GM03348 (cell line): ENCODE measurements at regions not wholly inside any gene's neighbourhood (a gene's known extent, or its start where the extent isn't known, plus 50 kb on each side); places are given as distances from the start of the nearest gene placed in this dataset.

Experiments
- DNase-seq: peaks from one replicate; pipeline ENCODE4 v3.0.0; 2012; ENCODE audit warnings: low spot score

DNA sequence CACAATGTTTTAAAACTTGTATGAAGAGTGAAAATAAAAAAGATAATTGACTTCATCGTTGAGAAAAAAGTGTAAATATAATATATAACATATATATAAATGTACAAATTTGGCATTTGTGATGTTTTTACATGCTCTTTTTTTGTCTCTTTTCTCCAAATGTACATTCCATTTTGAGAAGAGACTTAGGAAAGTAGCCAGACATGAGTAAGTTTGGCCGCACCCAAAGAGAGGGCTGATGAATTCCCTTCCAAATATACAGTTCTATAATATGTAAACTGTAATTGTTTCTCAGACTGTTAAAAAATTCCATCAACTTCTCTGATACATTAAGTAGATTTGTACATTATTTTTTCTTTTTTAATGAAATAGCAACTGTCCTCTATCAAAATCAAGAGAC is 193.2 kb upstream of the MAP3K1 start:
- no peak for DNase-seq

DNA sequence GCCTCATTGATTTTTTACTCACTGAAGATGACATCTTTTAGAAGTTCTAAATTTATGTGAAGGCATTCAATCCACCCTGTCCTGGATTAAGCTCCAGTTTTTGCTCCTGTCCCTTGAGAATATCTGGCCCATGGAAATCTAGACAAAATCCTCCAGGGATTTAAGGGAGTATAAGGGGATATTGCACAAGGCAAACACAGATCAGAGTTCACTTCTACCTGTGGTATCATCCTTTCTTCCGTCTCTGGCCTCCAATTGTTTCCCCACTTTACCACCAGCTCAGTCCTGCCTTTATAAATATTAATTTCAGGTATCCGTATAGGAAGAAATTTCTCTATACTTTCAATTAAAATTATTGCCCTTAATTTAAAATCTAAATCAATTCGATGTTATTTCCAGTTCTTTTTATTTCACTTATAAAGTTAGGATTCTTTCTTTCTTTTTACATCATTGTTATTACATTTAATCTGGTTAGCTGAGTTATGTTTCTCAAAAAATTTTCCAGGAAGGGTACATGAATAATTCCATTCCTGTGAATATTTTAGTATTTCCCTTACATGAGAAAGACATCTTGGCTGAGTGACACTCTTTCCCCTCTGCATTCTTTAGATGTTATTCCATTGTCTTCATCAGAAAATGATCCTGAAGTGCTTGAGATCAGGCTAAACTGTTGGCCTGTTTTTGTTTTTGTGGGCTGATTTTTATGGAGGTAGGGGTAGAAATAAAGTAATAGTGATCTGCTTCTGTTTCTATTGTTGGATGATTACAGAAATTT is 194.3 kb upstream of the MAP3K1 start:
- DNase-seq: peak; percentile 60

DNA sequence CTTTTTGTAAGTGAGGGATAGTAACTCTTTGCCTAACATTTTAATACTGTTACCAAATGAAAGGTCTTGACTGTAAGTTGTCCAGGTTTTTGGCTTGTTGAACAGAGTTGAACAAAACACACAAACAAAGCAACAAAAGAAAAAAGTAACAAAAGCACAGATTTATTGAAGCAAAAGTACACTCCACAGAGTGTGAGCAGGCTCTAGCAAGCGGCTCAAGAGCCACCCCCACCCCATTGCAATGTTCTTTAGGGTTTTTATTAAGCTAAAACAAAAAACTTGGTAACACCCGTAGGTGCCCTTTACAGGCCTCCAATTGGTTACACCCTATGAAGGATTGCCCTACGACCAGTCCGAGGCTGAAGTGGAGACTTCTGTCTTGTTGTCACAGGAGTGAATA is 197.4 kb upstream of the MAP3K1 start:
- no peak for DNase-seq

DNA sequence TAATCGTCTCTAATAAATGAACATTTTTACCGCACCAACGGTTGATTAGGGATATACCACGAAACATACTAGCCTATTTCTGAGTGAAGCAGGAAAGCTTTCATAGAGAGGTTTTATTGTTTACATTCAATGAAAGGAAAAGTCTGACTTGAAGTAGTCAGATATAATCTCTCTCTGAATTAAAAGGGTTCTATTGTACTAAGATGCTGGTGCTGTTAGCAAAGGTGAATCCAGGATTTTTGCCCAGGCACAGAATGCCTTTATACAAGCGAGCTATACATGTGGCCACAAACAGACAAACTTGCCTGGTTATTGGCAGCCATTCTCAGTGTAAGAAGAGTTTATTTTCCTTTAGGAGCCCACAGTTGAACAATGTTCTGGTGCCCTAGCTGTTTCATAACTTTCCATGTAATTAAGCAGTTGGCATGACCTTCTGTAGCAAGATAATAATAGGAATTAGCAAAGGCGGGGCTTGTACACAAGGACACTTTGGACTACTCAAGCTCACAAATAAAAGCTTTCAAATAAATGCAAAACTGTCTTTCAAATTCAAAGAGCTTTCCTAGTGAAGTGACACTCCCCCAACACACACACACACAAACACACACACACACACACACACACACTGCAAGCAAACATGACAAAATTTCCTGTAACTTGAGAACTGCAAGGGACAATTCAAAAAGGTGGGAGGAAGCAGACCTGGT is 198.7 kb upstream of the MAP3K1 start:
- no peak for DNase-seq

DNA sequence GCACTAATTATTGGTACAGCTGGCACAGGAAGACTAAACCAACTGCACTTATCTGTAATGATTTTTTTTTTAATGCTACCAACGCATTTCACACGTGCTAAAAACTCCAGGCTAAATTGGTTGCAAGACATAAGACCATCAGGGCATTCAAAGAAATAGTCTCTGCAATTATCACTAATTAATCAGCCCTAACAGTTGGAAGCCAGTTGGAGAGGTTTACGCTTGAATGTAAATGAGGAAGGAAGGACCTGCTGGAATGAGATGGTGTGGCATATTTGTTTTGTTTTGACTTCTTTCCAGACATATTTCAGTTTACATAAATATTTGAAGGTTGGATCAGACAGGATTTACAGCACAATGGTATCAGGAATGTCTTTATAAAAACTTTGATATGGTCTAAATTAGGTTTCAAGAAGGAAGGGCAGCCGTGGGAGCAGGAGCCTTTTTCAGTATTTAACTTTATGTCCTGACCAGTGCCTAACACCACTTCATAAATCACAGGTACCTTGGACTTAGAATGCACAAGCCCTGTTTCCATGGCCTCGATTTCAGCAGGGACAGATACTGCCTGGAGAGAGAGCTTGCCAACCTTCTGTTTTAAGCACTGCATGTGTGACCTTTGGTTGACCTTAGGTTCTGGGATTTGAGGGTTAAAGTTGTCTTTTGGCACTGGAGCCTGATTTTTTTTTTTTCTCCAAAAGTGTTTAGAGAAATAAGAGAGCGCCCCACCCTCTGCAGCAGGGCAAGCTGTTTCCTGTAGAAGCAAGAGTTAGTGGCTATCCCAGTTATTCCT is 199.8 kb upstream of the MAP3K1 start:
- no peak for DNase-seq

DNA sequence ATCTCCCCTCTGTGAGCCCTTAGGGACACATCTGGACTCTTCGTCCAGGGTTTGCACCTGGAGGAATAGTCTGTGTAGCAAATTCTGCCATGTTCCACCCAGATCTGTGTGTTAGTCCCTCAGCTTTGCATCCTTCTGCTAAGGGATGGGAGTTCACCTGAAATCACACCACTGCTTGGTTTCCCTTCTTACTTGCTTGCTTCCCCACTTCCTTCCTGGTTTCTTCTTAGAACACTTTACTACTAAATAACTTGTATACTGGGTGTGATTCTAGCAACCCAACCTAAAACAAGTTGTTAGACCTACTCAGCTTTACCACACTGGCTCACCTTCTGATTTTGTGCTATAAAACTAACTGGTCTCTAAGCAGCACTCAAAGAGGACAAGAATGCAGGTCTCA is 202.6 kb upstream of the MAP3K1 start:
- no peak for DNase-seq

DNA sequence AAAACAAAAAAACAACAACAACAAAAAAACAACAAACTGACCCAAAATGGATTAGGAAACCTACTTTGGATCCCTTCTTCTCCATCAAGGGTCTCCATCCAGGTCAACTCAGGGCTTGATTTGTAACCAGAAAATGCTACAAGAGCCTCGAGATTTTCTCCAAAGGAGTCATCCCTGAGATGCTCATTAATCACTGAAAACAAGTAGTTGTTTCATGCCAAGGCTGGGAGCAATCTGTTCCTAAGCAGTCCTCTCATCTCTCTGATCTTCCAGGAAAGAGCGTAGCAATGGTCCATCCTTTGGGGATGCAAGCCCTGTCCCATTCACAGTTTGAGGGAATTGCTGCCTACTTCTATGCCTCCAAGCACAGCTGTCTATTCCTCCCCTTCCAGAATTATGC is 203.0 kb upstream of the MAP3K1 start:
- DNase-seq: no peak

DNA sequence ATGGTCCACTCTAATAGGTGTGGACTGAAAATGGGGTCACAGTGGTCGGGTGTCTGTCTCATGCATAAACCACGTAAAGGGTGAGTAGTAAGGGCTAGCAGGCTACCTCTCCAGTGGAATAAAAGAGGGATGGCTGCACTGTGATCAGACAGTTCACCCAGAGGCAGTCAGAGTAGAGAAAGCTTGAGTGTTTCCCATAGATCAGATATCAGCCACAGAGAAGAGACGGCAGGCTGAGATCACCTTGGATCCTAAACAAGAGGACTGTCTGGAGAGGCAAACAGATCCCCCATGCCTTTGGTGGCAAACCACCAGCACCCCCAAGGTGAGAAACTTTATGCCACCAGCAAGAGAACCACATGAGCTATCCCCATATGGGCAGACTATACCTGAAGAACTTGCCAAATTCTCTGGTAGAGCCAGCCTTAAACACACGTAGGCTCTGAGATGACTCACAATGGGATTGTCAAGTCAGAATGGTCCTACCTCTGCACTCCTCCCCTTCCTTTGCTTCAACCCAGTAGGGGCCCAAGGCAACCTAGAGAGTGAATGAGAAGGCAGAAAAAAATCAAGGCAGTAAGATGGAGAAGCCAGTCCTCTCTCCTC is 205.2 kb upstream of the MAP3K1 start:
- DNase-seq: no peak

DNA sequence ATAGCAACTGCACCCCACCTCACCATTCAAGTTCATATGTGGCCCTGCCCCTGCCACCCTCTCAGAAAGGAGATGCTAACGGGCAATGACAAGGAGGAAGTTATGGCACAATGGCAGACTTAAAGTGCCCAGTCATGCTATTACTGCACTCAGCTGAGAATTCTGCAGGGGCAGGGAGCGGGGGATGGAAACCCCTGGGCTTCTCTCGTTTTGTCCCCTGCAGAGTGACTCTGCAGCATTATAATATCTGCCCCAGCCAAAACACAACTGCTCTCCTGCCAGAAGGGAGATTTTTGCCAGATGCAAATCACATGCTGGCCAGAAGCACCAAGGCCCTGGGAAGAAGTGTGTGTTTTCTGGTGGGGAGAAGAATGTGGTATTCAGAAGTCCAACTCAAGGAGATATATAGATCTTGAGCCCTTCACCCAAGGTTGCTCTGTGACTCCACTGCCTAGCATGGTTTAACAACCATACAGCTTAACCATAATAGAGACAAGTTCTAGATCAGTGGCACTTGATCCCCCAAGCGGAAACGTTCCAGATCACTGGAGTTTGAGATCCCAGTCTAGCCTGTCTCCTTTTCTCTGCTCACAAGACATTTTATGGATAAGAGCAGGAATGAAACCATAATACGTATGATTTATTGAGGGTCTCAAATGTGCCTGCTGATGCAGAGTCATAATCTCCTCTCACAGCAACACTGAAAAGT is 207.0 kb upstream of the MAP3K1 start:
- DNase-seq: no peak

DNA sequence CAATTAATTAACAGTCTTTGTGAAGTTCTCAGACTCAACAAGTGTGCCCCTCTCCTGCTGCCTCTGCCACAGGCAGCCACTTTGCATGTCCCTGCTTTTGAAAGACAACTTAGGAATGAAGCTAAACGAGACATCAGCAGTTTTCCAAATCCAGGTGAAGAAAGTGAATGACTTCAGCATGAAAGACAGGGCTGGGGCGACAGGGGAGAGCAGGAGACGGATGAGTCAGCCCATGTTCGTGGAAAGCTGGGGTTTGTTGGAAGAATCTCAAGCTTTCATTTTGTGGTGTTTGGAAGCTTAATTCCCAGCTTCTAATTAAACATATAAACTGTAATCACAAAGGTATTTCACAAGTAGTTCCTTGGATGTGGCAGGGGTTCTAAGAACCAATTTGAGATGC is 207.8 kb upstream of the MAP3K1 start:
- no peak for DNase-seq

DNA sequence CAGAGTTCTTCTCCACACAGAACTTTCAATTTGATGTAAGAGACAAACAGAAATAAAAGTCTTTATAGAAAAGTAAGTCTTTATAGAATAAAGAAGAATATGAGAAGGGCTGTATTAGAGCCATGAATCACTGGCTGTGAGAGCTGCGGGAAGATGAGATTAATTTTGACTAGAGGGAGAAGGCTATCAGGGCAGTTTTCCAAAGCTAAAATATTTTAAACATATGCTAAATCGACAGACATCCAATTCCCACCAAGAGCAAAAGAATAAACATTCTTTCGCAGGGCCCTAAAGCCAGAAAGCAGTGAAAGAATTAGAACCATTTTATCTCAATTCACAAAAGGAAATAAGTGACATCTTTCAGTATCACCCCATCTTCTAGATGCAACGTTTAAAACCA is 208.3 kb upstream of the MAP3K1 start:
- no peak for DNase-seq

DNA sequence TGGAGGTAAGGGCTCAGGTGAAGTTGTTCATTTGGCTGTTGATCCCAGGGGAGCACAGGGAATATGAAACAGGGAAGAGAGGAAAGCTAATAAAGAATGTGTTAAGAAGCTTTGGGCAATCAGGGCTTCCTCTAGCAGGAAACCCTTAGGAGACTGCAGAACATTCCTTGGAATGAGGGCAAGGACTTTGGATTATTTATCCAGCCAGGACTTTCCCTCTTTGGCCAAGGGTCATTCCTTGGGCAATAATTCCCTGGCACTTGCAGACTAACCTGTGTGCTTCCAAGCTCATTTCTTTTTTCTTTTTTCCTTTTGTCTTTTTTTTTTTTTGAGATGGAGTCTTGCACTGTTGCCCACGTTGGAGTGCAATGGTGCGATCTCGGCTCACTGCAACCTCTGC is 209.2 kb upstream of the MAP3K1 start:
- no peak for DNase-seq

DNA sequence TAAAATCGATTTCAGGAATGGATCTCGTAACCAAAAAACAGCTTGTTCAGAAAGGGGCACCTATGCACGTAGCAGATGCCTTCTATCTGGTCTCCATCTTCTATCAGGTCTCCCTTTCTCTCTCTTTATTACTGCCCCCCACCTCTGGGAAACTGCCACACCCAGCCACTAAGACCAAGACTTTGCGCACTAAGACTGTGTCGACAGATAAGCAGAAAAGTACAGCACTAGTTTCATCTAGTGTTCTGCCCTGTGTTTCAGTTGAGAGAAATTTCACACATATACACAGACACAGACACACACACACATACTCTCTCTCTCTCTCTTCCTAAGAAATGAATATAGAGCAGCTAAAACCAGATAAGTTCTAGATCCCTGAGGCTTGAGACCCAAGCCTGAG is 210.1 kb upstream of the MAP3K1 start:
- no peak for DNase-seq

DNA sequence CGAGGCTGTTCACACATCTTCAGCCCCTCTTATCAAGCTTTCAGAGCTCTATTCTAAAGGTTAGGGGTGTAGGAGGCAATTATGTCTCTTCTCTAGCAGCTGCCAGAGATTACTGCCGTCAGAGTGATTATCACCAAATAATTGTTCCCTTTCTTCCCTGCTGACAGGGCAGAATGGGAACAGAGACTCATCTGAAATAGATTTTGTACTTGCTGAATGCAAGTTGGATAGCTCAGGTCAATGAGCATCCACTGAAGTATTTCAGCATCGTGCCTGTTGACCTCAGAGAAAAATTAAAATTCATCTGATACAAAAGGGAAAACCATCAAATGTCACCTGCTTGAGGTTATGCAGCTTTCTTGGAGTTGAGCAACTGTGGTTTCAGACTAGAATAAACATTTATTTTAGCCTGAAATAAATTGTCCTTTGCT is 213.7 kb upstream of the MAP3K1 start:
- DNase-seq: no peak

DNA sequence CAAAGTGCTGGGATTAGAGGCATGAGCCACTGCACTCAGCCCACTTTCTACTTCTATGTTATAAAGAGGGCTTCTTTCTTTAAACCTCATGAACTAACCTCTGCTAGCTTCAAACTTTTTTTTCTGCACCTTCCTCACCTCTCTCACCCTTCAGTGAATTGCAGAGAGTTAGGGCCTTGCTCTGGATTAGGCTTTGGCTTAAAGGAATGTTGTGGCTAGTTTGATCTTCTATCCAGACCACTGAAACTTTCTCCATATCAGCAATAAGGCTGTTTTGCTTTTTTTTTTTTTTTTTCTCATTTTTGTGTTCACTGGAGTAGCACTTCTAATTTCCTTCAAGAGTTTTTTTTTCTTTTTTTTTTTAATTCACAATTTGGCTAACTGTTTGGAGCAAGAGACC is 216.4 kb upstream of the MAP3K1 start:
- no peak for DNase-seq

DNA sequence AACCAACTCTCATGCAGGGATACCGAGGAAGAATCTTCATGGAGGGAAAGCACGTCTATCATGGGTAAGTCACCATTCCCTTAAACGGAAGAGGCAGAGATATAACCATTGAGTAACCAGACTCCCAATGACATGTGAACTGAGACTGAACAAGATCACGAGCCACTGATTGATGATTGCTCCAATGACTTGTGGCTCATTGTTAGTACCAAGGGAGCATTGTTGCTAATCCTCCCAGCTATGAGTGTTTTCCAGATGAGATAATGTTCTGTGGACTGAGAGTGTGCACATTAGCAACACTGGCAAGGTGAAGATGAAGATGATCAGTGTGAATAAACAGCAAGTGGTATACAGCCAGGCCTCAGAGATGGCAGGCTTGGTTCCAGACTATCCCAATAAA is 219.2 kb upstream of the MAP3K1 start:
- no peak for DNase-seq

DNA sequence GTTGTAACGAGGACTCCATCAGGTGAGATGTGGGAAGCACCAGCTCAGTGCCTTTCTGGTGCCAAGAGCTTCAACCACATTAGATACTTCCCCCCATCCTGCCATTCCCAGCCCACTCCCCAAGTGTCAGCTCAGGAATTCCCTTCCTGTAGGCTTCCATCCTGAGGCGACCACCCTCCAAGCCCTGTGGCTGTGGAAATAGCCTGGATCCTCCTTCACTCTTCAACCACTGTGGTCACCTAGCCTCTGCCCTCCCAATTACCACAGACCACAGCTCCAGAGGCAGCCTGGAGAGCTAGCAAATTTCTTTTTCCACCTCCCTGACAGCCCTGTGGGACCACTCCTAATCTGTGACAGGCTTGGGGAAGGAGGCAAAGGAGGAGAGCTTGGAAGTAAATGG is 219.8 kb upstream of the MAP3K1 start:
- no peak for DNase-seq

DNA sequence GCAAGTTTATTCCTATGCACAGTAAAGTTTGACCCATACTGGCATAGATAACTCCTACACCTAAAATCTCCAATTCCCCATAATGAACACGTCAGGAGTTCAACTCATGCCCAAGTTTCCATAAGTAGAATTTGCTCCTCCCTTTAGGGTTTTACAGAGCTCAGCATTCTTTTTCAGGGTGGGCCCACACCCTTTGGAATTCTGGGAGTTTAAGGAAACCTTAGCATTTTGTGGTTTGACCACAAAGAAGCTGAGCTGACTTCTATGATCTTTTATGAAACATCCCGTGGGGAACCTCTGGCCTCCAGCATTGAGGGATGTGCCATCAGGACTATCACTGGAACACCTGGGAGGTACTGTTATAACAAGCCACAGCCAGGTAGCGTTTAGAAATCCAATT is 220.6 kb upstream of the MAP3K1 start:
- no peak for DNase-seq

DNA sequence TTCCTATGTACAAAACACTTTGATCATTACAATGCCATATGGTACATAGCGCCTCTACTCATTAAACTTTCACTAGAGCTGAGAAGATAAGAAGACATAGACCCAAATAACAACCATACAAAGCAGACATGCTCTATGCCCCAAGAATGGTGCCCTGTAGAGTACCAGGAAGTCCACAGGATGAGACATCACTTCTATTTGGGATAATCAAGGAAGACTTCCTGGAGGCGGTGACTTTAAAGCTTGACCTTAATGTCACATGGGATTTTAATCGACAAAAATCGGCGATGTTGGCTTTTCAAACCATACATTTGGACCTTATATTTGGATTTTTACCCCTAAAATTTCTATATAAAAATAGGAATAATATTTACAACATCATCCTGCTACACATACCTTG is 224.3 kb upstream of the MAP3K1 start:
- no peak for DNase-seq

DNA sequence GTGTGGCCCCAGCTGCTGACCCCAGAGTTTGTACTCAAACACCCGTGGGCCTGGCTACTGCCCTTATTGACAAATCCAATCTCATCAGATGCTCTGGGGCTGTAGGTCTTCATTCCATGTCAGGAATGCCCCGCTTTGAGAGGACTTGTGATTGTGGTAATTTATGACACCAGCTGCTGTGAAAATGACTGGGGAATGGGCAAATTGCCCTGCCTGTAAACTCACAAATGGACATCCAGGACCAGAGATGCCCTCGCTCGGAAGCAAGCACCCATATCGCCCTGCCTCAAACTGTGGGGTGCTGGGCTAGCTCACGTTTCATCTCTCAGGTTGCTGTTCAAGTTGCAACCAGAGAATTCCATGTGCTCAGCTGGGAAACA is 225.9 kb upstream of the MAP3K1 start:
- DNase-seq: no peak

DNA sequence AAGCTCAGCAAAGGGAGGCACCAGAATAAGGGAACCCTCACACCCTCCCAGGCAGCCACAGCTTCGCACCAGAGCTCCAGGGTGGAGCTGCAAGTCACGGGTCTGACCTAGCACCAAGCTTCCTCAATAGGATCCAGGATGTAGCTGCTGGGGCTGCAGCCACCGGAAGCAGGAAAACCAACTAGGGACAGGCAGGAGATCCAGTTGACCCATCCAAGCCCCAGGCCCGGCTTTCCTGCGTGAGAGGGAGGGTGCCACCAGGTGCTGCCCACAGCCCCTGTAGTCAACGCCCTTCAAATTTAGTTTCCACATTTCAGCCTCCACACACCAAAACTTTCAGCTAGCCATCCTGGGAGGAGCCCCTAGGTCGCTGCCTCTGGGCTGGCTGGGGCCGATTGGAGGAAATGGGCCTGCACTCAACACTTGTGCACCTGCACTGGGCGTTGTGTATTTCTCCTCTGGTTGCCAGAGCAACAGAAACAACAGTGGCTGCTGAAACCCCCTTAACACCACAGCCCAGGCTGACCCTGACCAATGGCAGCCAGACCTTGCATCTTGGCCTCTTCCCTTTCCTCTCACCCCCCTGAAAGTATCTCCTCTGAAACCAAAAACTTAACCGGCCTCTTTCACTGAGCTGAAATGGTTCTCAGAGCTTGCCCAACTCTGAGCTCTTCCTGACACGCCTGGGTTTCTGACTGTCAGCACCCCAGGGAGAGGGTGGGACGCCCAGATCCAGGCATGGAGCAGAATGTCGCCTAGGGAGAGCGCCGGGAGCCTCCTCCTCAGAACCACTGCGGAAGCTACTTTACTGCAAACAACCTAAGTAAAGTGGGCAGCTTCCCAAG is 226.5 kb upstream of the MAP3K1 start:
- no peak for DNase-seq
